Stomach (tissue), 8 donors: ENCODE measurements at regions not wholly inside any gene's neighbourhood (a gene's known extent, or its start where the extent isn't known, plus 50 kb on each side); places are given as distances from the start of the nearest gene placed in this dataset.

ENCODE experiments used
- DNase-seq, 2 donors: peaks; one replicate each; pipeline versions ENCODE4 v3.0.0 to v3.0.0-alpha.2; 2013 to 2019
- H3K27ac ChIP-seq, 5 donors: fragments of 200-600 bp in 4 of 5; sonication (generic) in 4 of 5; one replicate each; pipeline ENCODE4 v1.5.1; 2013 to 2019; ENCODE audit warnings: mild to moderate bottlenecking in 1 of 5, moderate library complexity in 1 of 5
- H3K27me3 ChIP-seq, 3 donors: fragments of 200-600 bp; sonication (generic); one replicate each; pipeline ENCODE4 v1.5.1; 2017 to 2019; ENCODE audit warnings: mixed run types in 1 of 3
- H3K36me3 ChIP-seq, 4 donors: fragments of 200-600 bp; sonication (generic); 1 replicate in 3 of 4; 2 replicates in 1 of 4; pipeline ENCODE4 v1.5.1; 2016 to 2019
- H3K4me1 ChIP-seq, 4 donors: fragments of 200-600 bp; sonication (generic); one replicate each; pipeline ENCODE4 v1.5.1; 2016 to 2019
- H3K4me3 ChIP-seq, 4 donors: fragments of 200-600 bp; sonication (generic) in 3 of 4; one replicate each; pipeline ENCODE4 v1.5.1; 2016 to 2019; ENCODE audit warnings: mild to moderate bottlenecking in 1 of 4
- H3K9me3 ChIP-seq, 4 donors: fragments of 200-600 bp; sonication (generic); one replicate each; pipeline ENCODE4 v1.5.1; 2016 to 2019
- CTCF ChIP-seq, 7 experiments: fragments of 450-650 bp in 4 of 7; fragments of 200-600 bp in 3 of 7; sonication (generic) in 3 of 7; IDR thresholded peaks; one replicate each; pipeline ENCODE4 v1.5.1; 2016 to 2019; ENCODE audit warnings: antibody characterized with exemption in 7 of 7, control low read depth in 2 of 7, mild to moderate bottlenecking in 1 of 7
- EP300 ChIP-seq: sonication (generic); formaldehyde crosslinking; IDR thresholded peaks from one replicate; pipeline ENCODE4 v1.6.1; 2017; ENCODE audit warnings: antibody characterized with exemption
- POLR2A ChIP-seq, 4 donors: fragments of 450-650 bp; IDR thresholded peaks; one replicate each; pipeline ENCODE4 v1.6.1; 2016; ENCODE audit warnings: antibody characterized with exemption in 4 of 4, control low read depth in 2 of 4, mild to moderate bottlenecking in 1 of 4, moderate library complexity in 1 of 4
- POLR2AphosphoS5 ChIP-seq, 3 donors: sonication (generic); formaldehyde crosslinking; IDR thresholded peaks; one replicate each; pipeline ENCODE4 v1.6.1; 2016; ENCODE audit warnings: antibody characterized with exemption in 3 of 3
- WGBS, 5 donors: extraction: QIAGEN DNeasy Blood & Tissue Kit in 3 of 5; methylation state at CpG; one replicate each; pipeline versions ENCODE4 v1.1.5 to v1.1.7; 2013 to 2018; 5-methylcytosine and 5-hydroxymethylcytosine counted together
- intact Hi-C: fragments of 100-400 bp; cut with DNase I; formaldehyde crosslinking; loops from one replicate; pipeline ENCODE4 v1.15.1; 2023; ENCODE audit warnings: low total_unique reads
- donor health status: healthy with polysubstance abuse.
- donor health status: Bipolar disorder and iron deficiency.
- donor health status: healthy.

- Histone ChIP-seq H3K9me3 (no peaks in the 10 kb centered on the region), H3K36me3 (no peaks in the 10 kb centered on the region), H3K27ac (no peak overlapping the region), H3K4me1 (no peaks in the 10 kb centered on the region), H3K4me3 (no peak overlapping the region), H3K27me3 (peaks cover 0 to 24% (median 0%) of the 10 kb centered on the region in 3 donors)
- TF ChIP-seq CTCF (IDR thresholded peaks at IDR 0.05) (no peak), POLR2A (IDR thresholded peaks at IDR 0.05) (no peak), POLR2AphosphoS5 (IDR thresholded peaks at IDR 0.05) (no peak), EP300 (no peak)
- intact Hi-C loops: no loop called here
- 81 to 94% (median 91%) methylated on average over 8 of the region's 8 CpGs for WGBS, 5 donors
- no peak for DNase-seq
These were observed 67.7 kb upstream of the POU3F3 start for GRCh38 chr2:104786204-104786603.

GRCh38 chr2:104786821-104787220, 67.1 kb upstream of the POU3F3 start:
- H3K36me3 ChIP-seq: no peaks in the 10 kb centered on the region
- H3K9me3 ChIP-seq: no peaks in the 10 kb centered on the region
- DNase-seq: no peak
- intact Hi-C loops: no loop called here
- H3K27me3 ChIP-seq: peaks cover 0 to 24% (median 0%) of the 10 kb centered on the region in 3 donors
- H3K27ac ChIP-seq: no peak overlapping the region
- WGBS, 5 donors: 0 to 49% (median 28%) methylated on average over 2 of the region's 2 CpGs
- TF ChIP-seq POLR2AphosphoS5 (IDR thresholded peaks at IDR 0.05) (no peak), CTCF (IDR thresholded peaks at IDR 0.05) (no peak), EP300 (no peak), POLR2A (IDR thresholded peaks at IDR 0.05) (no peak)
- H3K4me3 ChIP-seq: no peak overlapping the region
- no peaks in the 10 kb centered on the region for H3K4me1 ChIP-seq

GRCh38 chr2:104787298-104788065, 66.4 kb upstream of the POU3F3 start:
- Histone ChIP-seq H3K4me1 (no peaks in the 10 kb centered on the region), H3K4me3 (no peak overlapping the region), H3K9me3 (no peaks in the 10 kb centered on the region), H3K36me3 (no peaks in the 10 kb centered on the region), H3K27me3 (peaks cover 0 to 24% (median 0%) of the 10 kb centered on the region in 3 donors), H3K27ac (no peak overlapping the region)
- TF ChIP-seq CTCF (IDR thresholded peaks at IDR 0.05) (no peak), POLR2A (IDR thresholded peaks at IDR 0.05) (no peak), POLR2AphosphoS5 (IDR thresholded peaks at IDR 0.05) (no peak), EP300 (no peak)
- intact Hi-C loops: no loop called here
- WGBS, 5 donors: 58 to 68% (median 63%) methylated on average over 8 of the region's 8 CpGs
- DNase-seq: no peak

- Histone ChIP-seq H3K4me3 (no peak overlapping the region), H3K27ac (no peak overlapping the region), H3K4me1 (no peaks in the 10 kb centered on the region), H3K36me3 (no peaks in the 10 kb centered on the region), H3K9me3 (no peaks in the 10 kb centered on the region), H3K27me3 (peaks cover 0 to 24% (median 0%) of the 10 kb centered on the region in 3 donors)
- TF ChIP-seq POLR2A (IDR thresholded peaks at IDR 0.05) (no peak), POLR2AphosphoS5 (IDR thresholded peaks at IDR 0.05) (no peak), EP300 (no peak), CTCF (IDR thresholded peaks at IDR 0.05) (no peak)
- DNase-seq: no peak
- WGBS, 5 donors: 75 to 78% (median 76%) methylated on average over 16 of the region's 16 CpGs
- intact Hi-C loops: no loop called here
These were observed 65.0 kb upstream of the POU3F3 start for GRCh38 chr2:104788742-104789455.
